ENCODE measurements at regions not wholly inside any gene's neighbourhood (a gene's known extent, or its start where the extent isn't known, plus 50 kb on each side); places are given as distances from the start of the nearest gene placed in this dataset.

- H3K9ac ChIP-seq (ENCODE audit: insufficient read depth in 1 of 2, low read depth in 2 of 2, low read length in 2 of 2), result no peak overlapping the region
- H4K20me1 ChIP-seq (replicated peaks; ENCODE audit: control insufficient read depth, insufficient read depth, low read length), result no peaks in the 10 kb centered on the region
- H3K4me2 ChIP-seq (ENCODE audit: insufficient read depth, low read length), result no peak overlapping the region
- H3K27ac ChIP-seq (ENCODE audit: extremely low read depth, low read depth, low read length), result no peak overlapping the region
- ChIA-PET POLR2A (no interaction called here), CTCF (ENCODE audit: low intra/inter-chr PET ratio) (no interaction called here)
- intact Hi-C loops (cut with micrococcal nuclease), result no loop called here
- BruUV-seq (replicated peaks), result no TSS peak
- no peak for DNase-seq (ENCODE audit: extremely low read depth in 1 of 4, low spot score in 3 of 4)
- no peaks in the 10 kb centered on the region for H3K27me3 ChIP-seq (ENCODE audit: control insufficient read depth in 2 of 2, insufficient read depth in 2 of 2, low read length in 2 of 2)
- no peak for FAIRE-seq
- H3K9me3 ChIP-seq (replicated peaks; ENCODE audit: control insufficient read depth, insufficient read depth, low read depth, low read length), result no peaks in the 10 kb centered on the region
- no peak for ATAC-seq
- TF ChIP-seq CCNT2 (IDR thresholded peaks at IDR 0.05; ENCODE audit: borderline replicate concordance, extremely low read depth, insufficient read length, low read depth, low read length) (no peak), ZBTB9 (CRISPR knock-in tag; IDR thresholded peaks at IDR 0.05) (no peak), XRCC3 (IDR thresholded peaks at IDR 0.05) (no peak), MCM3 (IDR thresholded peaks at IDR 0.05) (no peak), ZNF551 (CRISPR knock-in tag; IDR thresholded peaks at IDR 0.05) (no peak)
- in situ Hi-C loops (cut with MboI), result no loop called here
- no peaks in the 10 kb centered on the region for H3K79me2 ChIP-seq (ENCODE audit: control insufficient read depth, insufficient read depth, low read length)
- H3K36me3 ChIP-seq (ENCODE audit: control insufficient read depth, insufficient read depth, low read length), result no peaks in the 10 kb centered on the region
- no peaks in the 10 kb centered on the region for H3K4me1 ChIP-seq (replicated peaks in 1 of 2; ENCODE audit: control insufficient read depth in 2 of 2, insufficient read depth in 2 of 2, low read length in 2 of 2)
- no peak overlapping the region for H3K4me3 ChIP-seq
- H3K9me1 ChIP-seq (ENCODE audit: control insufficient read depth, insufficient read depth, low read length), result no peaks in the 10 kb centered on the region
- no peak overlapping the region for H2AFZ ChIP-seq (ENCODE audit: low read depth, low read length)
These were observed 758.0 kb upstream of the USP15 start for GRCh38 chr12:61502179-61502578.

DNA sequence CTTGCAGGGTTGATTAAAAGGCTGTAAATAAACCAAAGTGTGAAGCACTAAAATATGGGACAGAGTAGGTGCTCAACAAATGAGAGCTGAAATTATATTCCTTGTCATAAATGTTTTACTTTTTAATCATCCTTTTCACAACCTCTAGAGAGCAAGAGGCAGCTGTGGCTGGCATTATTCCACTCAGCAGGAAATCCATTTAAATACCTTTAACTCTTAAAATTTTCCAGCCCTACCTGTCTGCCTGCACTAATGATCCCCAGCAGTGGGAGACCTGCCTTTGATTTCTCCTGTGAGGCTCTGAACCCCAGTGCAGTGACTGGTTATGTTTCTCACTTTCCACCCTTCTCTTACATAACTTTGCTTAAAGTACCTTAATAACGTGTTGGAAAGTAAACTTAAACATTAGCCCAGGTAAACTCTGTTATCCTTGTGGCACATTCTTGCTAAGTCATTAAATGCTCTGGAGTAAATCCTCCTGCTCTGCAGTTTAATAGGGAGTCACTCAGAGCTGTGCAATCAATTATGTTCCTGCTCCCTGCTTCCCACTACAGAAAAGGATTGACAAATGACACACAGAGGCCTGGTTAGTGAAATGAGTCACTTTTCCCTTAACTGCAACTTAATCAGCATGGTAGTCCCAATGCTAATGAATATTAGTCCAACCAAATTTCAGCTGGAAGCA, 755.7 kb upstream of the USP15 start:
- Histone ChIP-seq H3K9ac (ENCODE audit: insufficient read depth in 1 of 2, low read depth in 2 of 2, low read length in 2 of 2) (no peak overlapping the region), H3K9me3 (replicated peaks; ENCODE audit: control insufficient read depth, insufficient read depth, low read depth, low read length) (no peaks in the 10 kb centered on the region), H3K27me3 (ENCODE audit: control insufficient read depth in 2 of 2, insufficient read depth in 2 of 2, low read length in 2 of 2) (no peaks in the 10 kb centered on the region), H3K79me2 (ENCODE audit: control insufficient read depth, insufficient read depth, low read length) (no peaks in the 10 kb centered on the region), H3K4me3 (no peak overlapping the region), H3K4me1 (replicated peaks in 1 of 2; ENCODE audit: control insufficient read depth in 2 of 2, insufficient read depth in 2 of 2, low read length in 2 of 2) (no peaks in the 10 kb centered on the region), H2AFZ (ENCODE audit: low read depth, low read length) (no peak overlapping the region), H3K4me2 (ENCODE audit: insufficient read depth, low read length) (no peak overlapping the region), H3K27ac (ENCODE audit: extremely low read depth, low read depth, low read length) (no peak overlapping the region), H4K20me1 (replicated peaks; ENCODE audit: control insufficient read depth, insufficient read depth, low read length) (no peaks in the 10 kb centered on the region), H3K36me3 (ENCODE audit: control insufficient read depth, insufficient read depth, low read length) (no peaks in the 10 kb centered on the region), H3K9me1 (ENCODE audit: control insufficient read depth, insufficient read depth, low read length) (no peaks in the 10 kb centered on the region)
- FAIRE-seq, result no peak
- ChIA-PET POLR2A (no interaction called here), CTCF (ENCODE audit: low intra/inter-chr PET ratio) (no interaction called here)
- WGBS (ENCODE audit: insufficient coverage, low coverage, missing lambda C conversion rate), result 0% methylated on average over 1 of the region's 1 CpG
- TF ChIP-seq BDP1 (IDR thresholded peaks at IDR 0.05; ENCODE audit: insufficient read depth, insufficient read length) (no peak), MXI1 (IDR thresholded peaks at IDR 0.05; ENCODE audit: low read depth, low read length) (no peak), ILK (tag; IDR thresholded peaks at IDR 0.05; ENCODE audit: borderline replicate concordance, low read depth) (no peak), TOE1 (IDR thresholded peaks at IDR 0.05; ENCODE audit: borderline replicate concordance) (no peak), TOE1 (CRISPR knock-in tag; IDR thresholded peaks at IDR 0.05; ENCODE audit: borderline replicate concordance, low read depth) (no peak)
- TF ChIP-seq, protein P1, sequence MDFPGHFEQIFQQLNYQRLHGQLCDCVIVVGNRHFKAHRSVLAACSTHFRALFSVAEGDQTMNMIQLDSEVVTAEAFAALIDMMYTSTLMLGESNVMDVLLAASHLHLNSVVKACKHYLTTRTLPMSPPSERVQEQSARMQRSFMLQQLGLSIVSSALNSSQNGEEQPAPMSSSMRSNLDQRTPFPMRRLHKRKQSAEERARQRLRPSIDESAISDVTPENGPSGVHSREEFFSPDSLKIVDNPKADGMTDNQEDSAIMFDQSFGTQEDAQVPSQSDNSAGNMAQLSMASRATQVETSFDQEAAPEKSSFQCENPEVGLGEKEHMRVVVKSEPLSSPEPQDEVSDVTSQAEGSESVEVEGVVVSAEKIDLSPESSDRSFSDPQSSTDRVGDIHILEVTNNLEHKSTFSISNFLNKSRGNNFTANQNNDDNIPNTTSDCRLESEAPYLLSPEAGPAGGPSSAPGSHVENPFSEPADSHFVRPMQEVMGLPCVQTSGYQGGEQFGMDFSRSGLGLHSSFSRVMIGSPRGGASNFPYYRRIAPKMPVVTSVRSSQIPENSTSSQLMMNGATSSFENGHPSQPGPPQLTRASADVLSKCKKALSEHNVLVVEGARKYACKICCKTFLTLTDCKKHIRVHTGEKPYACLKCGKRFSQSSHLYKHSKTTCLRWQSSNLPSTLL (IDR thresholded peaks at IDR 0.05), result no peak
- TF ChIP-seq, protein P2, sequence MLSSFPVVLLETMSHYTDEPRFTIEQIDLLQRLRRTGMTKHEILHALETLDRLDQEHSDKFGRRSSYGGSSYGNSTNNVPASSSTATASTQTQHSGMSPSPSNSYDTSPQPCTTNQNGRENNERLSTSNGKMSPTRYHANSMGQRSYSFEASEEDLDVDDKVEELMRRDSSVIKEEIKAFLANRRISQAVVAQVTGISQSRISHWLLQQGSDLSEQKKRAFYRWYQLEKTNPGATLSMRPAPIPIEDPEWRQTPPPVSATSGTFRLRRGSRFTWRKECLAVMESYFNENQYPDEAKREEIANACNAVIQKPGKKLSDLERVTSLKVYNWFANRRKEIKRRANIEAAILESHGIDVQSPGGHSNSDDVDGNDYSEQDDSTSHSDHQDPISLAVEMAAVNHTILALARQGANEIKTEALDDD (IDR thresholded peaks at IDR 0.05), result no peak
- no peak for ATAC-seq
- no TSS peak for BruUV-seq (replicated peaks)
- in situ Hi-C loops (cut with MboI), result no loop called here
- DNase-seq (ENCODE audit: extremely low read depth in 1 of 4, low spot score in 3 of 4), result no peak
- intact Hi-C loops (cut with micrococcal nuclease), result no loop called here

Data from K562 (cell line).